ENCODE measurements at regions not wholly inside any gene's neighbourhood (a gene's known extent, or its start where the extent isn't known, plus 50 kb on each side); places are given as distances from the start of the nearest gene placed in this dataset.

DNA sequence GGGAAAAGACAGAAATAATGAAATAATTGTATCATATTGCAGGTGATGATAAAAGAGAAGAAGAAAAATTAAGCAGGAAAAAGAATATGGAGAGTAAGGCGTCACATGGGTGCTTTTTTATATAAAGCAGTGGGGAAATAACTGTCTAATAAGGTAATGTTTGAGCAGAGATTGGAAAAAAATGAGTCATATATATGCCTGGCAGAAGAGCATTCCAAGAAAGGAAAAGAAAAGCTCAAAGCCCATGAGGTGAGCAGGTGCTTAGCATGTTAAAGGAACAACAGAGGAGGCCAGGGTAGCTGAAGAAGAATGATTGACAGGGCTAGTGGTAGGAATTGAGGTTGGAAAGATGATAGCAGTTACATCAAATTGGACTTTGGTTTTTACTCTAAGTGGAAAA, 739.5 kb downstream of the SORCS1 start:
- H3K9me3 ChIP-seq = no peaks in the 10 kb centered on the region
- TF ChIP-seq, protein P1, sequence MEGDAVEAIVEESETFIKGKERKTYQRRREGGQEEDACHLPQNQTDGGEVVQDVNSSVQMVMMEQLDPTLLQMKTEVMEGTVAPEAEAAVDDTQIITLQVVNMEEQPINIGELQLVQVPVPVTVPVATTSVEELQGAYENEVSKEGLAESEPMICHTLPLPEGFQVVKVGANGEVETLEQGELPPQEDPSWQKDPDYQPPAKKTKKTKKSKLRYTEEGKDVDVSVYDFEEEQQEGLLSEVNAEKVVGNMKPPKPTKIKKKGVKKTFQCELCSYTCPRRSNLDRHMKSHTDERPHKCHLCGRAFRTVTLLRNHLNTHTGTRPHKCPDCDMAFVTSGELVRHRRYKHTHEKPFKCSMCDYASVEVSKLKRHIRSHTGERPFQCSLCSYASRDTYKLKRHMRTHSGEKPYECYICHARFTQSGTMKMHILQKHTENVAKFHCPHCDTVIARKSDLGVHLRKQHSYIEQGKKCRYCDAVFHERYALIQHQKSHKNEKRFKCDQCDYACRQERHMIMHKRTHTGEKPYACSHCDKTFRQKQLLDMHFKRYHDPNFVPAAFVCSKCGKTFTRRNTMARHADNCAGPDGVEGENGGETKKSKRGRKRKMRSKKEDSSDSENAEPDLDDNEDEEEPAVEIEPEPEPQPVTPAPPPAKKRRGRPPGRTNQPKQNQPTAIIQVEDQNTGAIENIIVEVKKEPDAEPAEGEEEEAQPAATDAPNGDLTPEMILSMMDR (IDR thresholded peaks at IDR 0.05) = no peak
- TF ChIP-seq POLR2AphosphoS5 (IDR thresholded peaks at IDR 0.05) = no peak
- no peak for TF ChIP-seq POLR2A (IDR thresholded peaks at IDR 0.05; ENCODE audit: low read depth)
- no peak for TF ChIP-seq EP300 (IDR thresholded peaks at IDR 0.05)
- H3K4me3 ChIP-seq = no peak overlapping the region
- DNase-seq (ENCODE audit: extremely low spot score) = no peak
- H3K36me3 ChIP-seq = no peaks in the 10 kb centered on the region
- 81% methylated on average over 1 of the region's 1 CpG for WGBS
- no peaks in the 10 kb centered on the region for H3K27me3 ChIP-seq
- intact Hi-C loops (cut with DNase I) = no loop called here
- H3K4me1 ChIP-seq = no peaks in the 10 kb centered on the region
- H3K27ac ChIP-seq (replicated peaks in 1 of 4) = no peak overlapping the region

DNA sequence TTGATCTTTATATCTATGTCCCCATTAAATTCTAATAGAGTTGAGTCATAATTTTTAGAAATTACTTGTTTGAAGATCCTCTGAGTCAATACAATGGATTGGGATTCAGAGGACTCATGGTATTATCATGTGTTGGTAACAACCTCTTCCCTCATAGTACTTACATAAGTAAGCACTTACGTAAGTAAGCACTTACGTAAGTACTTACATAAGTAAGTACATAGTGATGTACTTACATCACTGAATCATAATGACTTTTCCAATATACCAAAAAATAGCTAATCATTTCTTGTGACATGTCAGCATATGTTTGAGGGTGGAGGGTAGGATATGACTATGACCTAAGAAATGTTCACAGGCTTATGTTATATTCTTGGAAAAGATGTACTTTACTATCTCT, 740.5 kb downstream of the SORCS1 start:
- intact Hi-C loops (cut with DNase I) = no loop called here

DNA sequence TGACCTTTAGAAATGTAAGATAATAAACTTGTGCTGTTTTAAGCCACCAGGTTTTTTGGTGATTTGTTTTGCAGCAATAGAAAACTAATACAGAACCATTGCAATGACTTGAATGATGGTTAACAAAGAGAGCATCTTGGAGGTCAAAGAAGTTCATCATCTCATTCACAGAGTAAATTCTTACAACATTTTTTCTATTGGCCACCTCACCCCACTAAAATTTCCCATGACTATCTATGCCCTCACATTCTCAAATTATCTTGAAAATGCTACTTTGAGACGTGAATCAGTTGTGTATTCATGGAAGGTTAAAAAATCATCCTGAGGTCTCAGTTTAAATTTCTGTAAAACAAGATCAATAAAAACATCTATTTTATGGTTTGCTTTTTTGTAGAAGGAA, 754.2 kb downstream of the SORCS1 start:
- Histone ChIP-seq H3K27ac (replicated peaks in 1 of 4) (no peak overlapping the region), H3K9me3 (no peaks in the 10 kb centered on the region), H3K27me3 (no peaks in the 10 kb centered on the region), H3K4me3 (no peak overlapping the region), H3K4me1 (no peaks in the 10 kb centered on the region), H3K36me3 (no peaks in the 10 kb centered on the region)
- intact Hi-C loops (cut with DNase I) = no loop called here
- TF ChIP-seq POLR2AphosphoS5 (IDR thresholded peaks at IDR 0.05) (no peak), POLR2A (IDR thresholded peaks at IDR 0.05; ENCODE audit: low read depth) (no peak), EP300 (IDR thresholded peaks at IDR 0.05) (no peak)
- TF ChIP-seq, protein P1 (IDR thresholded peaks at IDR 0.05) = no peak
- WGBS = 76% methylated on average over 1 of the region's 1 CpG
- no peak for DNase-seq (ENCODE audit: extremely low spot score)

More for the DNA sequence above, 740.5 kb downstream of the SORCS1 start:
- H3K27me3 ChIP-seq = no peaks in the 10 kb centered on the region
- H3K9me3 ChIP-seq = no peaks in the 10 kb centered on the region
- WGBS = 84% methylated on average over 2 of the region's 2 CpGs
- no peaks in the 10 kb centered on the region for H3K4me1 ChIP-seq
- H3K27ac ChIP-seq (replicated peaks in 1 of 4) = no peak overlapping the region
- TF ChIP-seq EP300 (IDR thresholded peaks at IDR 0.05) = no peak
- TF ChIP-seq, protein P1 (IDR thresholded peaks at IDR 0.05) = no peak
- TF ChIP-seq POLR2AphosphoS5 (IDR thresholded peaks at IDR 0.05) = no peak
- TF ChIP-seq POLR2A (IDR thresholded peaks at IDR 0.05; ENCODE audit: low read depth) = no peak
- H3K4me3 ChIP-seq = no peak overlapping the region
- H3K36me3 ChIP-seq = no peaks in the 10 kb centered on the region
- DNase-seq (ENCODE audit: extremely low spot score) = no peak

DNA sequence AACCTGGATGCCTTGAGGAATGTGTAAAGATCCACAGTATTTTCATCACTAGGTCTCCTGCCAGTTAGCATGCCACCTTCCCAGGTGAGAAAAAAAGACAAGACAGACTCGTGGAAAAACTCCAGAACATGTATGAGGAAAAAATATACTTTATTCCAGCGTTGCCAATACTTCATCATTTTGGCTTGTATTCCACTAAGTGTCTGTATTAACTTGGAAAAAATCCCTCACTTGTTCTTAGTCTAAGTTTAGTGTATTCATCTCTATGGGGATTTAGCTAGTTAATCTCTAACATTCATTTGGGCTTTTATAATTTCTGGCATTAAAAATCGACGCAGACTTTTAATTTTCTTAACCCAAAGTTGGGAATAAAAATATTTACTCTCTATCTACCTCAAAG, 759.4 kb downstream of the SORCS1 start:
- intact Hi-C loops (cut with DNase I) = no loop called here
- WGBS = 64% methylated on average over 4 of the region's 4 CpGs
- TF ChIP-seq POLR2A (IDR thresholded peaks at IDR 0.05; ENCODE audit: low read depth) (no peak), EP300 (IDR thresholded peaks at IDR 0.05) (no peak), POLR2AphosphoS5 (IDR thresholded peaks at IDR 0.05) (no peak)
- TF ChIP-seq, protein P1 (IDR thresholded peaks at IDR 0.05) = no peak
- no peak overlapping the region for H3K27ac ChIP-seq (replicated peaks in 1 of 4)
- H3K27me3 ChIP-seq = no peaks in the 10 kb centered on the region
- no peaks in the 10 kb centered on the region for H3K36me3 ChIP-seq
- H3K4me3 ChIP-seq = no peak overlapping the region
- no peaks in the 10 kb centered on the region for H3K9me3 ChIP-seq
- no peaks in the 10 kb centered on the region for H3K4me1 ChIP-seq
- no peak for DNase-seq (ENCODE audit: extremely low spot score)

DNA sequence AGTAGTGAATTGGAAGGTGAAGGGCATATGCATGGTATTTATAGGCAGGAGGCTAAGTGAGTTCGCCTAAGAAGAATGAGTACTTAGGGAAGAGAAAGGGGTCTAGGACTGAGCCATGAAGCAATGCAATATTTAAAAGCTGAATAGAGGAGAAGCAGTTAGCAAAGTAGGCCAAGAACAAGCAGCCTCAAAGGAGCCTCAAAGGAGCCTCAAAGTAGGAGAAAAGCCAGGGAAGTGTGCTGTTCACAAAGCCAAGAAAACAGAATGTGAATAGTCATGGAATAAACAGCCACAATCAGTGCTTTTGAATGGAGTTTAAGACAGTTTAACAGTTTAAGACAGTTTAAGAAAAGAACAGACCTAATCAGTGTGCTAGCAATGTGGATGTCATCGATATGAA, 762.0 kb downstream of the SORCS1 start:
- Histone ChIP-seq H3K4me3 (no peak overlapping the region), H3K27me3 (no peaks in the 10 kb centered on the region), H3K4me1 (no peaks in the 10 kb centered on the region), H3K27ac (replicated peaks in 1 of 4) (no peak overlapping the region), H3K36me3 (no peaks in the 10 kb centered on the region), H3K9me3 (no peaks in the 10 kb centered on the region)
- DNase-seq (ENCODE audit: extremely low spot score) = no peak
- WGBS = 88% methylated on average over 2 of the region's 2 CpGs
- intact Hi-C loops (cut with DNase I) = no loop called here
- TF ChIP-seq EP300 (IDR thresholded peaks at IDR 0.05) = no peak
- no peak for TF ChIP-seq POLR2AphosphoS5 (IDR thresholded peaks at IDR 0.05)
- TF ChIP-seq, protein P1 (IDR thresholded peaks at IDR 0.05) = no peak
- TF ChIP-seq POLR2A (IDR thresholded peaks at IDR 0.05; ENCODE audit: low read depth) = no peak

Measured in esophagus muscularis mucosa (tissue), 4 donors.